Esophagus squamous epithelium (tissue), 5 donors: ENCODE measurements at regions not wholly inside any gene's neighbourhood (a gene's known extent, or its start where the extent isn't known, plus 50 kb on each side); places are given as distances from the start of the nearest gene placed in this dataset.

Experiments used
- DNase-seq: peaks from one replicate; lab custom pipeline; 2025; lab: John Stamatoyannopoulos, UW
- H3K27ac ChIP-seq, 4 donors: fragments of 200-600 bp; sonication (generic); one replicate each; pipeline ENCODE4 v1.5.1; 2016 to 2019; ENCODE audit warnings: mild to moderate bottlenecking in 1 of 4
- H3K27me3 ChIP-seq, 4 donors: fragments of 200-600 bp; sonication (generic); 1 replicate in 3 of 4; 2 replicates in 1 of 4; pipeline versions ENCODE4 v1.5.1 to v1.6.0; 2017 to 2021; ENCODE audit warnings: antibody characterized with exemption in 1 of 4
- H3K36me3 ChIP-seq, 3 donors: fragments of 200-600 bp; sonication (generic); one replicate each; pipeline ENCODE4 v1.5.1; 2016 to 2019
- H3K4me1 ChIP-seq, 3 donors: fragments of 200-600 bp; sonication (generic); one replicate each; pipeline ENCODE4 v1.5.1; 2017 to 2019
- H3K4me3 ChIP-seq, 4 donors: fragments of 200-600 bp; sonication (generic); 1 replicate in 3 of 4; 2 replicates in 1 of 4; pipeline ENCODE4 v1.5.1; 2016 to 2019; ENCODE audit warnings: mild to moderate bottlenecking in 2 of 4, moderate library complexity in 1 of 4
- H3K9me3 ChIP-seq, 3 donors: fragments of 200-600 bp; sonication (generic); one replicate each; pipeline ENCODE4 v1.5.1; 2016 to 2019
- POLR2A ChIP-seq, 4 donors: fragments of 450-650 bp; IDR thresholded peaks; one replicate each; pipeline ENCODE4 v1.6.1; 2017; ENCODE audit warnings: antibody characterized with exemption in 4 of 4, mild to moderate bottlenecking in 4 of 4, moderate library complexity in 3 of 4
- WGBS, 2 donors: methylation state at CpG; one replicate each; pipeline ENCODE4 v1.1.5; 2018; 5-methylcytosine and 5-hydroxymethylcytosine counted together
- intact Hi-C: fragments of 100-400 bp; cut with DNase I; formaldehyde crosslinking; loops from one replicate; pipeline ENCODE4 v1.15.0; 2022
- TF ChIP-seq, protein P1 (sequence below), 6 experiments: fragments of 450-650 bp in 4 of 6; fragments of 200-600 bp in 2 of 6; sonication (generic) in 2 of 6; IDR thresholded peaks; one replicate each; pipeline ENCODE4 v1.5.1; 2016 to 2019; ENCODE audit warnings: antibody characterized with exemption in 6 of 6, mild to moderate bottlenecking in 4 of 6, moderate library complexity in 4 of 6
- donor health status: DM: yes; HTN: yes; CAD: no.

GRCh38 chr18:47683774-47684173, 246.7 kb downstream of the SMAD2 start:
- intact Hi-C loops: no loop called here
- no peak for TF ChIP-seq POLR2A (IDR thresholded peaks at IDR 0.05)
- TF ChIP-seq, protein P1, sequence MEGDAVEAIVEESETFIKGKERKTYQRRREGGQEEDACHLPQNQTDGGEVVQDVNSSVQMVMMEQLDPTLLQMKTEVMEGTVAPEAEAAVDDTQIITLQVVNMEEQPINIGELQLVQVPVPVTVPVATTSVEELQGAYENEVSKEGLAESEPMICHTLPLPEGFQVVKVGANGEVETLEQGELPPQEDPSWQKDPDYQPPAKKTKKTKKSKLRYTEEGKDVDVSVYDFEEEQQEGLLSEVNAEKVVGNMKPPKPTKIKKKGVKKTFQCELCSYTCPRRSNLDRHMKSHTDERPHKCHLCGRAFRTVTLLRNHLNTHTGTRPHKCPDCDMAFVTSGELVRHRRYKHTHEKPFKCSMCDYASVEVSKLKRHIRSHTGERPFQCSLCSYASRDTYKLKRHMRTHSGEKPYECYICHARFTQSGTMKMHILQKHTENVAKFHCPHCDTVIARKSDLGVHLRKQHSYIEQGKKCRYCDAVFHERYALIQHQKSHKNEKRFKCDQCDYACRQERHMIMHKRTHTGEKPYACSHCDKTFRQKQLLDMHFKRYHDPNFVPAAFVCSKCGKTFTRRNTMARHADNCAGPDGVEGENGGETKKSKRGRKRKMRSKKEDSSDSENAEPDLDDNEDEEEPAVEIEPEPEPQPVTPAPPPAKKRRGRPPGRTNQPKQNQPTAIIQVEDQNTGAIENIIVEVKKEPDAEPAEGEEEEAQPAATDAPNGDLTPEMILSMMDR (IDR thresholded peaks at IDR 0.05): no peak
- no peak for DNase-seq
- H3K9me3 ChIP-seq: no peaks in the 10 kb centered on the region
- H3K4me3 ChIP-seq: no peak overlapping the region
- no peaks in the 10 kb centered on the region for H3K36me3 ChIP-seq
- H3K27me3 ChIP-seq: no peaks in the 10 kb centered on the region
- no peaks in the 10 kb centered on the region for H3K4me1 ChIP-seq
- no peak overlapping the region for H3K27ac ChIP-seq

- Histone ChIP-seq H3K27me3 (no peaks in the 10 kb centered on the region), H3K4me1 (no peaks in the 10 kb centered on the region), H3K27ac (no peak overlapping the region), H3K4me3 (no peak overlapping the region), H3K36me3 (no peaks in the 10 kb centered on the region), H3K9me3 (no peaks in the 10 kb centered on the region)
- TF ChIP-seq, protein P1 (IDR thresholded peaks at IDR 0.05): no peak
- no peak for TF ChIP-seq POLR2A (IDR thresholded peaks at IDR 0.05)
- intact Hi-C loops: no loop called here
- no peak for DNase-seq
- WGBS, 2 donors: 63 to 78% methylated on average over 3 of the region's 3 CpGs
Measured at GRCh38 chr18:47682876-47683275, 247.6 kb downstream of the SMAD2 start.

GRCh38 chr18:47680488-47680887, 250.0 kb downstream of the SMAD2 start:
- WGBS, 2 donors: 75 to 78% methylated on average over 1 of the region's 1 CpG
- Histone ChIP-seq H3K4me1 (no peaks in the 10 kb centered on the region), H3K36me3 (no peaks in the 10 kb centered on the region)

GRCh38 chr18:47679864-47680263, 250.6 kb downstream of the SMAD2 start:
- Histone ChIP-seq H3K27me3 (no peaks in the 10 kb centered on the region), H3K36me3 (no peaks in the 10 kb centered on the region)
- WGBS, 2 donors: 66 to 67% methylated on average over 2 of the region's 2 CpGs

More at GRCh38 chr18:47680488-47680887, 250.0 kb downstream of the SMAD2 start:
- intact Hi-C loops: no loop called here
- H3K4me3 ChIP-seq: no peak overlapping the region
- DNase-seq: no peak
- TF ChIP-seq, protein P1 (IDR thresholded peaks at IDR 0.05): no peak
- TF ChIP-seq POLR2A (IDR thresholded peaks at IDR 0.05): no peak
- H3K27ac ChIP-seq: no peak overlapping the region
- H3K9me3 ChIP-seq: no peaks in the 10 kb centered on the region
- H3K27me3 ChIP-seq: no peaks in the 10 kb centered on the region

GRCh38 chr18:47677952-47678351, 252.5 kb downstream of the SMAD2 start:
- Histone ChIP-seq H3K27ac (no peak overlapping the region), H3K9me3 (no peaks in the 10 kb centered on the region), H3K4me3 (no peak overlapping the region), H3K4me1 (no peaks in the 10 kb centered on the region), H3K36me3 (no peaks in the 10 kb centered on the region), H3K27me3 (no peaks in the 10 kb centered on the region)
- DNase-seq: no peak
- intact Hi-C loops: no loop called here
- TF ChIP-seq, protein P1 (IDR thresholded peaks at IDR 0.05): no peak
- no peak for TF ChIP-seq POLR2A (IDR thresholded peaks at IDR 0.05)
- 83 to 92% methylated on average over 3 of the region's 3 CpGs for WGBS, 2 donors

More at GRCh38 chr18:47679864-47680263, 250.6 kb downstream of the SMAD2 start:
- H3K27ac ChIP-seq: no peak overlapping the region
- TF ChIP-seq, protein P1 (IDR thresholded peaks at IDR 0.05): no peak
- no peak for TF ChIP-seq POLR2A (IDR thresholded peaks at IDR 0.05)
- no peaks in the 10 kb centered on the region for H3K9me3 ChIP-seq
- H3K4me1 ChIP-seq: no peaks in the 10 kb centered on the region
- DNase-seq: no peak
- intact Hi-C loops: no loop called here
- no peak overlapping the region for H3K4me3 ChIP-seq
